Neuronal stem cell (in vitro differentiated cells): ENCODE measurements at regions not wholly inside any gene's neighbourhood (a gene's known extent, or its start where the extent isn't known, plus 50 kb on each side); places are given as distances from the start of the nearest gene placed in this dataset.

Experiments used
- DNase-seq: peaks from one replicate; pipeline ENCODE4 v3.0.0-alpha.2; 2013; ENCODE audit warnings: low spot score
- H2AFZ ChIP-seq: one replicate; pipeline ENCODE4 v1.6.1; 2013; ENCODE audit warnings: mild to moderate bottlenecking, low read length, inconsistent platforms
- H2AK5ac ChIP-seq: 2 replicates; pipeline ENCODE4 v1.6.1; 2013; ENCODE audit warnings: low read depth, mild to moderate bottlenecking, inconsistent platforms, low read length, moderate library complexity, mixed read lengths
- H2BK120ac ChIP-seq: 2 replicates; pipeline ENCODE4 v1.6.1; 2013; ENCODE audit warnings: low read depth, mild to moderate bottlenecking, inconsistent platforms, low read length, moderate library complexity, mixed read lengths
- H2BK12ac ChIP-seq: one replicate; pipeline ENCODE4 v1.6.1; 2013; ENCODE audit warnings: low read length, inconsistent platforms
- H2BK15ac ChIP-seq: 2 replicates; pipeline ENCODE4 v1.6.1; 2013; ENCODE audit warnings: mild to moderate bottlenecking, low read length, inconsistent platforms, mixed read lengths
- H2BK5ac ChIP-seq: one replicate; pipeline ENCODE4 v1.6.1; 2013; ENCODE audit warnings: inconsistent platforms, mild to moderate bottlenecking, low read length, moderate library complexity
- H3K14ac ChIP-seq: one replicate; pipeline ENCODE4 v1.6.1; 2013; ENCODE audit warnings: low read length, inconsistent platforms
- H3K18ac ChIP-seq: 2 replicates; pipeline ENCODE4 v1.6.1; 2013; ENCODE audit warnings: low read length, inconsistent platforms
- H3K23ac ChIP-seq: 2 replicates; pipeline ENCODE4 v1.6.1; 2013; ENCODE audit warnings: low read depth, mild to moderate bottlenecking, mixed read lengths, low read length, inconsistent platforms; ENCODE audit not compliant: poor library complexity
- H3K27ac ChIP-seq: replicated peaks from 3 replicates; pipeline ENCODE4 v1.5.1; 2013; ENCODE audit warnings: low read length, inconsistent platforms
- H3K27me3 ChIP-seq, 3 experiments: 2 replicates each; pipeline ENCODE4 v1.6.1; 2013; ENCODE audit warnings: low read length in 3 of 3, mild to moderate bottlenecking in 2 of 3, inconsistent platforms in 1 of 3, low read depth in 1 of 3, mixed read lengths in 1 of 3, moderate library complexity in 1 of 3; ENCODE audit not compliant: control insufficient read depth in 3 of 3, insufficient read depth in 3 of 3
- H3K36me3 ChIP-seq, 2 donors: replicated peaks in 1 of 2; 2 replicates each; pipeline ENCODE4 v1.6.1; 2013; ENCODE audit warnings: low read length in 2 of 2; ENCODE audit not compliant: control insufficient read depth in 2 of 2, insufficient read depth in 2 of 2
- H3K4ac ChIP-seq: 2 replicates; pipeline ENCODE4 v1.6.1; 2013; ENCODE audit warnings: inconsistent platforms, mild to moderate bottlenecking, low read length, moderate library complexity
- H3K4me1 ChIP-seq, 2 donors: 1 replicate in 1 of 2; 2 replicates in 1 of 2; pipeline ENCODE4 v1.6.1; 2013; ENCODE audit warnings: low read length in 2 of 2, low read depth in 1 of 2; ENCODE audit not compliant: control insufficient read depth in 2 of 2, insufficient read depth in 1 of 2
- H3K4me2 ChIP-seq: one replicate; pipeline ENCODE4 v1.6.1; 2013; ENCODE audit warnings: mild to moderate bottlenecking, low read length, inconsistent platforms; ENCODE audit not compliant: insufficient read depth, poor library complexity, severe bottlenecking
- H3K4me3 ChIP-seq, 2 donors: 2 replicates each; pipeline ENCODE4 v1.5.1; 2013; ENCODE audit warnings: low read length in 2 of 2, mild to moderate bottlenecking in 2 of 2, inconsistent platforms in 1 of 2, moderate library complexity in 1 of 2
- H3K79me1 ChIP-seq: one replicate; pipeline ENCODE4 v1.6.1; 2013; ENCODE audit warnings: low read depth, mild to moderate bottlenecking, inconsistent platforms, low read length, moderate library complexity
- H3K9ac ChIP-seq: one replicate; pipeline ENCODE4 v1.6.1; 2013; ENCODE audit warnings: mild to moderate bottlenecking, low read depth, low read length, inconsistent platforms; ENCODE audit not compliant: poor library complexity
- H3K9me3 ChIP-seq, 2 donors: replicated peaks in 1 of 2; 2 replicates each; pipeline versions ENCODE3 to v1.6.1; 2013; ENCODE audit warnings: low read length in 2 of 2, mild to moderate bottlenecking in 2 of 2, inconsistent platforms in 1 of 2, low read depth in 1 of 2, mixed read lengths in 1 of 2, moderate library complexity in 1 of 2; ENCODE audit not compliant: control insufficient read depth in 2 of 2, insufficient read depth in 1 of 2
- H4K8ac ChIP-seq: one replicate; pipeline ENCODE4 v1.6.1; 2013; ENCODE audit warnings: low read depth, mild to moderate bottlenecking, inconsistent platforms, low read length, moderate library complexity
- H4K91ac ChIP-seq: one replicate; pipeline ENCODE4 v1.6.1; 2013; ENCODE audit warnings: low read length, low read depth, mild to moderate bottlenecking, inconsistent platforms; ENCODE audit not compliant: poor library complexity
- WGBS, 2 donors: extraction: QIAGEN DNeasy Blood & Tissue Kit; methylation state at CpG; one replicate each; pipeline ENCODE4 v1.1.7; 2013; ENCODE audit warnings: missing lambda C conversion rate in 2 of 2, mixed read lengths in 1 of 2; ENCODE audit not compliant: insufficient read length in 2 of 2, insufficient replicate concordance in 1 of 2; ENCODE audit errors: extremely low coverage in 2 of 2; 5-methylcytosine and 5-hydroxymethylcytosine counted together

DNA sequence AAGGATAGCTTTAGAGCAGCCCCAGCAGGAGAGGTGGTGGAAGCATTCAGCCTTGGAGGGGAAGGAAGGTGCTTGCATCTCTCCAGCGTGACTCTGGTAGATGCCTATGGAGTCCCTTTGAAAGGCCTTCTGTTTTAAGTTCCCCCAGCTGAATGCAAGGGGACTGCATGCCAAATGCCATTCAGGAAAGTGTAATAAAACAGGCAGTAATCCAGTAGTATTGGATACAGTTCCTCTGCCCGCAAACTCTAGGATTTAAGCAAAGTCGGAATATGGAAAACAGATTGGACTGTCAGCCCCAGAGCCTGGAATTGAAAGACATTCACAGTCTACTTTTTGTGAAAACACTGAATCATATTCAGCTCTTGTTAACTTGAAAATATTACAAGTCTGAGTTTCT is 125.2 kb upstream of the GAREM1 start:
- DNase-seq = no peak
- no peak overlapping the region for H3K18ac ChIP-seq
- no peak overlapping the region for H2BK12ac ChIP-seq
- no peaks in the 10 kb centered on the region for H3K9me3 ChIP-seq
- H3K23ac ChIP-seq = no peak overlapping the region
- H3K4me2 ChIP-seq = no peak overlapping the region
- no peaks in the 10 kb centered on the region for H3K4me1 ChIP-seq
- no peak overlapping the region for H2AK5ac ChIP-seq
- no peak overlapping the region for H3K27ac ChIP-seq
- no peak overlapping the region for H2AFZ ChIP-seq
- no peak overlapping the region for H4K91ac ChIP-seq
- H3K36me3 ChIP-seq = no peaks in the 10 kb centered on the region
- H3K27me3 ChIP-seq = no peaks in the 10 kb centered on the region
- H2BK15ac ChIP-seq = no peak overlapping the region
- H3K4ac ChIP-seq = no peak overlapping the region
- no peak overlapping the region for H3K9ac ChIP-seq
- no peaks in the 10 kb centered on the region for H3K79me1 ChIP-seq
- no peak overlapping the region for H2BK120ac ChIP-seq
- WGBS, 2 donors = no CpG with 5 or more reads among the region's 3 CpGs
- no peak overlapping the region for H3K4me3 ChIP-seq
- no peak overlapping the region for H3K14ac ChIP-seq
- H2BK5ac ChIP-seq = no peak overlapping the region
- H4K8ac ChIP-seq = no peak overlapping the region

DNA sequence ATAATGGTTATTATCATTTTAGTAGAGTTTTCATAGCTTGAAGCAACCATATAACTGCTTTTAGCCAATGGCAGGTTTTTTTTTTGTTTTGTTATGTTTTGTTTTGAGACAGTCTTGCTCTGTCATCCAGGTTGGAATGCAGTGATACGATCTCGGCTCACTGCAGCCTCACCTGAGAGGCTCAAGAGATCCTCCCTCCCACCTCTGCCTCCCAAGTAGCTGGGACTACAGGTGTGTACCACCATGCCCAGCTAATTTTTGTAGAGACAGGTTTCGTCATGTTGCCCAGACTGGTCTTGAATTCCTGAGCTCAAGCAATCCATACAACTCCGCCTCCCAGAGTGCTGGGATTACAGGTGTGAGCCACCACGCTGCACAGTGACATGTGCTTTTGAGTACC is 117.5 kb upstream of the GAREM1 start:
- Histone ChIP-seq H3K4ac (no peak overlapping the region), H2AK5ac (no peak overlapping the region), H3K4me3 (no peak overlapping the region), H3K4me1 (no peaks in the 10 kb centered on the region), H3K18ac (no peak overlapping the region), H4K91ac (no peak overlapping the region), H3K9ac (no peak overlapping the region), H3K27me3 (no peaks in the 10 kb centered on the region), H2BK5ac (no peak overlapping the region), H3K79me1 (no peaks in the 10 kb centered on the region), H3K4me2 (no peak overlapping the region), H2BK15ac (no peak overlapping the region), H3K14ac (no peak overlapping the region), H2AFZ (no peak overlapping the region), H3K36me3 (no peaks in the 10 kb centered on the region), H3K23ac (no peak overlapping the region), H2BK12ac (no peak overlapping the region), H4K8ac (no peak overlapping the region), H2BK120ac (no peak overlapping the region), H3K9me3 (no peaks in the 10 kb centered on the region), H3K27ac (no peak overlapping the region)
- DNase-seq = no peak
- no CpG with 5 or more reads among the region's 5 CpGs for WGBS, 2 donors

- Histone ChIP-seq H2BK120ac (no peak overlapping the region), H3K4ac (no peak overlapping the region), H4K91ac (no peak overlapping the region), H2AK5ac (no peak overlapping the region), H3K23ac (no peak overlapping the region), H4K8ac (no peak overlapping the region), H2BK15ac (no peak overlapping the region), H3K18ac (no peak overlapping the region), H2AFZ (no peak overlapping the region), H3K4me1 (no peaks in the 10 kb centered on the region), H3K9ac (no peak overlapping the region), H2BK12ac (no peak overlapping the region), H3K4me3 (no peak overlapping the region), H3K36me3 (no peaks in the 10 kb centered on the region), H3K27ac (no peak overlapping the region), H2BK5ac (no peak overlapping the region), H3K79me1 (no peaks in the 10 kb centered on the region), H3K9me3 (no peaks in the 10 kb centered on the region), H3K27me3 (no peaks in the 10 kb centered on the region), H3K14ac (no peak overlapping the region), H3K4me2 (no peak overlapping the region)
- WGBS, 2 donors = no CpG with 5 or more reads among the region's 1 CpG
- DNase-seq = no peak
Observed at GRCh38 chr18:32583431-32583830, 112.7 kb upstream of the GAREM1 start.

DNA sequence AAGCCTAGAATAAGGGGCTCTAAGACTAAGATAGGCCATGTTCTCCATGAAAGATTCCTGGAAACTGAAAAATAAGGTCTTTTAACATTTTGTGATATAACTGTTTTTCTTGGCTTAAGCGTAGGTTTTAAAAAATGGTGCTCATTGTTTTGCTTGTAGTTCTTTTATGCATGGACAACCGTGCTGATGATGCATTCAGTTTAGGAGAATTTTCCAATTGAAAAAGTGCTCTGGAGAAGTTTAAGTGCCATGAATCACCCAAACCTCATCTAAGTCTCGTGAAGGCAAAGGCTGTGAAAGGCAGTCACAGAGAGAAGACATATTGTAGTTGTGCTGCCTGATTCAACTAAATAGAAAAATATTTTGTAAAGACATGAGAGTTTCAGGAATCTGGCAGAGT is 111.8 kb upstream of the GAREM1 start:
- Histone ChIP-seq H2BK15ac (no peak overlapping the region), H3K4me2 (no peak overlapping the region), H2BK12ac (no peak overlapping the region), H2AK5ac (no peak overlapping the region), H4K91ac (no peak overlapping the region), H3K27ac (no peak overlapping the region), H3K4ac (no peak overlapping the region), H2AFZ (no peak overlapping the region), H3K23ac (no peak overlapping the region), H3K36me3 (no peaks in the 10 kb centered on the region), H4K8ac (no peak overlapping the region), H3K4me1 (no peaks in the 10 kb centered on the region), H2BK120ac (no peak overlapping the region), H3K79me1 (no peaks in the 10 kb centered on the region), H3K18ac (no peak overlapping the region), H2BK5ac (no peak overlapping the region), H3K9me3 (no peaks in the 10 kb centered on the region), H3K4me3 (no peak overlapping the region), H3K9ac (no peak overlapping the region), H3K14ac (no peak overlapping the region), H3K27me3 (no peaks in the 10 kb centered on the region)
- no peak for DNase-seq
- no CpG with 5 or more reads among the region's 3 CpGs for WGBS, 2 donors
